ENCODE measurements at regions not wholly inside any gene's neighbourhood (a gene's known extent, or its start where the extent isn't known, plus 50 kb on each side); places are given as distances from the start of the nearest gene placed in this dataset.

DNA sequence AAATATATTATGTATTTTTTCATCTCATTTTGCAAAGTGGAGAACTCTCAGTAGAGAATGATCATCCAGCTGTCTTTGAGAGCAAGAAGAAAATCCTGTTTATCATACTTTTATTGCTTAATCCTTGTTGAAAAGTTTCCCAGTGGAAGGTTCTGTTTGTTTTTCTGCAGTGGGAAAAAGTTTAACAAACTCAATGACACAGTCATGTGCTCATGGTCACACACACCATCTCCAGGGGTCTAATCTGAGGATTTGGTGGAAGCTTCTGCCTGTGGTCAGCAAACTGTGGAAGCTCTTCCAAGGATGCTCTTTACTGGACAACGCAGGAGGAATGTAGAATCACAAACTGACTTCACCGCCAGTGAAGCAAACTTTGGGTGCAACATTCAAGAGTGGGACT is 1003.9 kb downstream of the SORCS3 start:
- TF ChIP-seq, protein P1, sequence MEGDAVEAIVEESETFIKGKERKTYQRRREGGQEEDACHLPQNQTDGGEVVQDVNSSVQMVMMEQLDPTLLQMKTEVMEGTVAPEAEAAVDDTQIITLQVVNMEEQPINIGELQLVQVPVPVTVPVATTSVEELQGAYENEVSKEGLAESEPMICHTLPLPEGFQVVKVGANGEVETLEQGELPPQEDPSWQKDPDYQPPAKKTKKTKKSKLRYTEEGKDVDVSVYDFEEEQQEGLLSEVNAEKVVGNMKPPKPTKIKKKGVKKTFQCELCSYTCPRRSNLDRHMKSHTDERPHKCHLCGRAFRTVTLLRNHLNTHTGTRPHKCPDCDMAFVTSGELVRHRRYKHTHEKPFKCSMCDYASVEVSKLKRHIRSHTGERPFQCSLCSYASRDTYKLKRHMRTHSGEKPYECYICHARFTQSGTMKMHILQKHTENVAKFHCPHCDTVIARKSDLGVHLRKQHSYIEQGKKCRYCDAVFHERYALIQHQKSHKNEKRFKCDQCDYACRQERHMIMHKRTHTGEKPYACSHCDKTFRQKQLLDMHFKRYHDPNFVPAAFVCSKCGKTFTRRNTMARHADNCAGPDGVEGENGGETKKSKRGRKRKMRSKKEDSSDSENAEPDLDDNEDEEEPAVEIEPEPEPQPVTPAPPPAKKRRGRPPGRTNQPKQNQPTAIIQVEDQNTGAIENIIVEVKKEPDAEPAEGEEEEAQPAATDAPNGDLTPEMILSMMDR (IDR thresholded peaks at IDR 0.05), result no peak
- TF ChIP-seq POLR2A (IDR thresholded peaks at IDR 0.05) (no peak), POLR2AphosphoS5 (IDR thresholded peaks at IDR 0.05) (no peak)
